Femur (tissue), 1 donor: ENCODE measurements at regions not wholly inside any gene's neighbourhood (a gene's known extent, or its start where the extent isn't known, plus 50 kb on each side); places are given as distances from the start of the nearest gene placed in this dataset.
A peak's percentile ranks its signal among the peaks of the same experiment; 100 is the strongest.

Source experiments
- DNase-seq: peaks from one replicate; pipeline ENCODE4 v3.0.0-alpha.2; 2017

DNA sequence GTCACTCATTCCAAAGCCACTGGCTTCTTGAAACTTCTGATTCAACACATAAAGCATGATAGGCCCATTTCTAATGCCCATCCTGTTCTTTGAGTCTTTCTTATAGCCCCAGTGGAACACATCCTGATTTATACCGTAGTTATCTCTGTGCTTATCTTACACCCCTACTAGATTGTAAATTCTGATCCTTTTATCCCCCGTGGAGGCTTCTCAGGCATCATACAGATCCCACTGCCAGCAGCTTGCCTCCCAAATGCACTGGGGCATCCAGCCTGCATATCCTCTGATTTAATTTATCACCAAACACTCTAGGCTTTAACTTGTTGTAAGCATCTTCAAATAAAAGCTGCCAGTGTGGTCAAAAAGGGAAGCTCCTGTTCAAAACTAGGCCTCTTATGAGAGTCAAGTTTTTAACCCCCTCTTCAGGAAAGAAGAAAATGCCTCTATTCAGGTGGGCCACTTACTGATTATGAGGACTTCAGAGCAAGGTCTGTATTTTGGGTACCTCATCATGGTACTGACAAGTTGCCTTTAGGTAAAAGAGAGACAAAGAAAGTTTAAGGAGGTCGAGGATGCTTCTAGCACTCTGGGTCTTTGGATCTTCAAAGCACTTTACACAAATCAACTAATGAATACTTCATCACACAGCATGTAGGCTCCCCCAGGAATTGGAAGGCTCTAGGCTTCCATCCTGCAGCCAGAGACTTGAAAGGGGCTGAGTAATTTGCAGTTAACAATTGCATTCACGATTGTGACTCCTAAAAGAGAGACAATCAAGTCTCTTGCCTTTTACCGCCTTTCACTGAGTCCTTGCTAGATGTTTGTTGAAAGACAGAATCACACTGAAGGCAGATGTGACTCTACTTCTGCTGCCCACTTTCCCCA is 95.8 kb upstream of the LDB2 start:
- DNase-seq = no peak

DNA sequence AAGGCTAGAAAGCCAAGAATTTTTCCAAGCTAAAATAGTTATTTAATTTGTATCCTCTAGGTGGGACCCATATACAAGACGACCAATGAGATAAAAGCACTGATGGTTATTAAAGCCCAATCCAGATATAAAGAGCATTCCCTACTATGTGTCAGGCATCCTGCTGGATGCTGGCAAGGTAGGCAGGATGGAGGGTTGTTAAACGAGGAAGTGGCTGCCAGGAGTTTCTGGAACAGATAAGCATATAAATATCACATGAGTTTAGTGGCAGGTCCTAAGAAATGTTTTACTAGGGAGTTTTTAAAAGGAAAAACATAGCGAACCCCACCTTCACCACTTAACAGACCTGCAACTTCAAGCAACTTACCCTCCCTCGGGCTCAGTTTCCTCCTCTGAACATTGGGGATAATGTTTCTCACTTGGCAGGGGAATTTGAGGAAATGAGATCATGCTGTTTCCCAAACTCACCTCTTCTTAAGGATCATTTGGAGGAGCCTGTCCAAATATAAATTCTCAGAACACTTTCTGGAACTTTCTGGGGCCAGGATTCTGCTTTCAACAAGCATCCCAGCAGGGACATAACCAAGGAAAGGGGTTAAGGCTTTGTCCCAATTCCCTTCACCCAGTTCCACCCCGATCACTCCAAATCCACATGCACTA is 94.3 kb upstream of the LDB2 start:
- DNase-seq = no peak

DNA sequence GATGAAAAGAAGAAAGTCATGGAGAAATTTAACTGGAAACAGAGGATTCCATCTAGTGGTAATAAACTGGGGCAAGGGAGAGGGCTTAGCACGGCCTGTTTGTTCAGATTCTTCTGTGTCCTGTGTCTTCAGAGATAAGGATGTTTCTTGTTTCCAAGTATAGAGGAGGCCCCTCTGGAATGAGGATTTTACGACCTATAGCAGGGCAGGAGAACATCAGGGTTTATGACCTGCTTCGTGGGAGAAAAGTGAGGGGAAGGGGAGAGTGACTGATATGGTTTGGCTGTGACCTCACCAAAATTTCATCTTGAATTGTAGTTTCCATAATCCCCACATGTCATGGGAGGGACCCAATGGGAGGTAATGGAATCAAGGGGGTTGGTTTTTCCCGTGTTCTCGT is 93.0 kb upstream of the LDB2 start:
- DNase-seq = no peak

DNA sequence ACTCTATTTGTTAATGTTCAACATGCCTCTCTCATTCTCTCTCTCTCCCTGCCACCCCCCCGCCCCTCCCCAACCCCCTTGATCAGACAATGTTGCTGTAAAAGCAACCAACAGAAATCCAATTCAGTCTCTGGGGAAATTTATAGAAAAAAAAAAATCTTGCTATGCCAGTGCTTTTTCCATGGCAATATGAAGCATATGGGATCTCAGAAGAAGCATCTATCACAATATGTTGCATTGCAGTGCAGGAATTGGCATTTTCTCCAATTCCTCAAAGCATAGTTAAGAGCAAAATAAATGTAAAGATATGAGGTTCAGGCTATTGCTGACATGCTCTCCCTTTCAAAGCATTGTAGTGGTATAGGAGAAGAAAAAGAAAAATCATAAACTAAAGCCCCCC is 90.9 kb upstream of the LDB2 start:
- DNase-seq = no peak

DNA sequence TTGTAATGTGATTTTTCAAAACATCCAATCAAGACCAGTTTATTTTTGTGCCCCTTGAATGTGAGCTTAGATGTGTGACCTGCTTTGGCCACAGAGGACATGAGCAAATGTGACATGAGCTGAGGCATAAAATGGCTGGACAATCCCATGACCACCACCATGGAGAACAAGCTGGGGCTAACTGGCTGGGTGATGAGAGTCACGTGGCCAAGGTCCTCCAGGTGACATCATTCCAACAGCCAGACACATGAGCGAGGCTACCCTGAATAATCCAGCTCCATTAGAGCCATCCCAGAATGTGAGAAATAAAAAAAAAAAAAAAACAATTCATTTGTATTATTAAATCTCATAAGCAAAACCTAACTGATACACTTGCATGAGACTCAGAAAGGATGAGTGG is 90.4 kb upstream of the LDB2 start:
- DNase-seq = no peak

DNA sequence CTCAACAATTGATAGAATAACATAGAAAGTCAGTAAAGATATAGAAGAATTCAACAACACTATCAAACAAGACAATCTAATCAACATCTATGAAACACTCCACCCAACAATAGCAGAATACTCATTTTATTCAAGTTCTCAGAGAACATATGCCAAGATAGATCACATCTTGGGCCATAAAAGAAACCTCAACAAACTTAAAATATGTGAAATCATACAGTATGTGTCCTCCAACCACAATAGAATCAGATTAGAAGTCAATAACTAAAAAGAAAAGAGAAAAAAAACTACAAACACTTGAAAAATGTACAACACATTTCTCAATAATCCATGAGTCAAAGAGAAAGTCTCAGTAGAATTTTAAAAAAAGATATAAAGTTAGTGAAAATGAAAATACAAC is 78.6 kb upstream of the LDB2 start:
- no peak for DNase-seq

DNA sequence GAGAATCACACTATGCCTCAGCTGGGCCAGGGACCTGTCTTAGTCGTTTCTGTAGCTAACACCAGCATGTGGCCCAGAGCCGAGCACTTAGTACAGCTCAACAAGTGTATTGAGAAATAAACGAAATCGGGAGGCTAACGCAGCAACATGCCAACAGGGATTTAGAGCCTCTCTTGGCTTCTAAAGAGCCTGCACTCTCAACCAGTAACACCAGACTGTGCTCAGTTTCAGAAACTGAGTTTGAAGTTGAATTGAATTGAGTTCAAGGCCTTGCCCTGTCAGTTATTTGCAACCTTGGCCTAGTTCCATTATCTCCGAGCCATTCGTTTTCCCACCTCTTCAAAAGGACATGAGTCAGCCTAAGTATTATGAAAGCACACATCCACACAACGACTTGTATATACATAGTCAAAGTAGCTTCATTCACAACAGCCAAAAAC is 71.3 kb upstream of the LDB2 start:
- no peak for DNase-seq

DNA sequence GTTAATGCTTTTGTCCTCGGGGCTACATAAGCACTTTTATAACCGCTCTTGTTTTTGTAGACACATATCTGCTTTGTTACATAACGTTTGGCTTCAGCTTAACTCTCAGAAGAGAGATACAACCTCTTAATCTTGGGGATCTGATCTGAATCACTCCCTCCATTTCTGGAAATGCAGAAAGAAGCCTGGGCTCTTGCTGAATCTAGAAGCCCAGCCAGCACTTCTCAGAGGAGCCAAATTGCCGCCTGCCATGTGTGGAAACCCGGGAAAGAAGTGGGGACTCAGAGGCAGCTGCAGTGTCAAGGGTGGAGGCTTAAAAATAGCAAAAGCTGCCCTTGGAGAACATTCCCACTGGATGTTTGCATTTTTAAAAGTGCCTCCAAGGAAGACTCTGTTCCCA is 69.3 kb upstream of the LDB2 start:
- DNase-seq = peak; percentile 76

DNA sequence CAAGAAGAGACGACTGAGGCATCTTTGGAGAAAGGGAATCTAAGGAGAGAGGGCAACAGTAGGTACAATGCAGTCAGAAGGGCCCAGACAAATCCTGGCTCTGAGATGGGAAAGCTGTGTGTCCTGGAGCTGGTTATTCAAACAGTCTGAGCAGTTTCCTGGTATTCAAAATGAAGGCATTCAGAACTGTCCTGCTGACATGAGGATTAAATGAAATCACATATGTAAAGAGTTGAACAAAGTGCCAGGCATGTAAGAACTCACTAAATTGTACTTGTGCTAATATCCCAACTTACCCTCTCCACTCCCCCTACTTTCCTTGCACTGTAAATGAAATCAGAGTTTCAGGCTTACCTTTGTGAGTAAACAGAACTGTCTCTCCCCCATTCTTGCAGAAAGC is 60.9 kb upstream of the LDB2 start:
- DNase-seq = no peak

DNA sequence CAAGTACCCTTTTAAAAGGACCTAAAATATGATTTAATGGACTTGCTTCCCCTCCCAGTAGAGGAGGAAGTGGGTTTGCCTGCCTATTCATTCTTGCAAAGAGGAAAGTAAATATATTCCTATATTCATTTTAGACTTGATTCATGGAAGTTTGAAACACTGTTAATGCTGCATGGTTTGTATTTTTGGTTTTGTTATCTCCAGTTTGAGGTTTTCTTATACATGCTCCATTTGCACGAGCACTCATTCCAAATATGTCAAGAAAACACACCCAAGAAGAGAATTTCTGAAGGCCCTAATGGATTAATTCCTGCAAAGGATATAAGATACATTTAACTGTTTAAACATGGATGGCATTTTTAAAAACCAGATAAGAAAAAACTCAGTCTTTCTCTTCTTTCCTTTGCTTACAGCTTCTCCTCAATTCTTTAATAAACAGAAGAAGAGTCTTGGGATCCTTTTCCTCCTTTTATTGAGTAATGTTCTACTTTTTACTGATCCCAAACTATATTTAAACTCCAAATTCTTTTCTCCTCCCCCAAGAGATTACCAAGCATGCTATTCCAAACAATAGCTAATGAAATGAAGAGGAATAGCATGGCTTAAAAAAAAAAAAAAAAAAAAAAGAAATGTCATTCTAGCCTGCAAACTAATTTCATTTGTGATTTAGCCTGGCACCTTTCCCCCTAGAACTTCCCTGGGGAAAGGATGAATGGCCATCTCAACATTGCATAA is 54.6 kb upstream of the LDB2 start:
- no peak for DNase-seq

DNA sequence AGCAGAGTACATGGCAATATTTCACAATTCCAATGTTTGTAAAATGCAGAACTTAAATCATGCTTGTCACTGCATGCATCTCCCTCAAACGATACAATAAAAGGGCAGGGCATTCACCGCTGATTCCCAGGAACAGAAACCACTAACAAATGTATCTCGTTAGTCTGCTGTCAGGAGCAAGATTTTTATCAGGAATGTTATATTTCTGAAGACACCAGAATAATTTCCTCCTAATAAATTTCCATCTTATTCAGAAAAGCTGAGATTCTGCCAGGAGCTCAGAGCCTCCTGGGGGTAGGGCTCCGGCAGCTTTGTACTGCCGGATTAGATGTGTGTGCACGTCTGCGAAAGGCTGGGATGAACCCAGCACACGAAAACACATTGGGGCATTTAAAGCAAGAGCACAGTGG is 54.0 kb upstream of the LDB2 start:
- DNase-seq = no peak
